T-helper 2 cell treated with Interferon-gamma antibody and Interleukin-4, amounts not matched to agents 100 ng/mL and 5 ng/mL, for 36 hours (primary cell): ENCODE measurements at regions not wholly inside any gene's neighbourhood (a gene's known extent, or its start where the extent isn't known, plus 50 kb on each side); places are given as distances from the start of the nearest gene placed in this dataset.

ENCODE experiments used
- intact Hi-C: fragments of 100-400 bp; cut with micrococcal nuclease; formaldehyde crosslinking; loops from one replicate; pipeline ENCODE4 v1.15.1; 2023

DNA sequence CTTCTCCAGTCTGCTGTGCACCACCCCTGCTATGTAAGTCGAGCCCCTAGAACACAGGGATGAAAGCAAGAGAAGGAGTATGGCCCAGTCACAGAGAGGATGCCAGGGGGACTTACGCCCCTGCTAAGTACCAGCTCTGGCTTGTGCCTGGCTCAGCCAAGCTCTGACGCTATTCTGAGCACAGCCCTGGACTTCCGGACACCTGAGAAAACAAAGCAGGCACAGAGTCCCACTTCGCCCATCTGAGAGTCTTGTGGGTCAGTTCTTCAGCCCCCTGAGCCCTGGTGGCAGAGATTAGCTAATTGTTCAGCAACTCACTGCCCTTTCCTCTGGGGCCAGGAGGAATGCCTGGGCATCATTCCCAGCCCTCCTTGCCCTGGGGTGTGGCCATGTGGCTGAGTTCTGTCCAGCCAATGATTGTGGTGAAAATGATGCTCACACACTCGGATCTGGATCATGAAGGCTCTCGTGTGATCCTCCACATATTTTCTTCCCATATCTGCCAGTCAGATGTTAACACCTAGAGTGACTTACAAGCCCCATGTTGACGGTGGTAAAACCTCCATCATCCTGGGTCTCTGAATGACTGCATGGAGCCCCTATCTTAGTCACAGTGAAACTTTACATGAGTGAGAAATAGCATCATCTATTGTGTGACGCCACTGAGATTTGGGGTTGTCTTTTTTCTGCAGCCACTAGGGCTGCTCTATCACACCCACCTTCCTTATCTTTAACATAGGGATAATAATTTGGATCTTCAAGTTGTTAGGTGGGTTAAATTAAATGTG is 105.7 kb downstream of the TPRA1 start:
- intact Hi-C loops = no loop called here

DNA sequence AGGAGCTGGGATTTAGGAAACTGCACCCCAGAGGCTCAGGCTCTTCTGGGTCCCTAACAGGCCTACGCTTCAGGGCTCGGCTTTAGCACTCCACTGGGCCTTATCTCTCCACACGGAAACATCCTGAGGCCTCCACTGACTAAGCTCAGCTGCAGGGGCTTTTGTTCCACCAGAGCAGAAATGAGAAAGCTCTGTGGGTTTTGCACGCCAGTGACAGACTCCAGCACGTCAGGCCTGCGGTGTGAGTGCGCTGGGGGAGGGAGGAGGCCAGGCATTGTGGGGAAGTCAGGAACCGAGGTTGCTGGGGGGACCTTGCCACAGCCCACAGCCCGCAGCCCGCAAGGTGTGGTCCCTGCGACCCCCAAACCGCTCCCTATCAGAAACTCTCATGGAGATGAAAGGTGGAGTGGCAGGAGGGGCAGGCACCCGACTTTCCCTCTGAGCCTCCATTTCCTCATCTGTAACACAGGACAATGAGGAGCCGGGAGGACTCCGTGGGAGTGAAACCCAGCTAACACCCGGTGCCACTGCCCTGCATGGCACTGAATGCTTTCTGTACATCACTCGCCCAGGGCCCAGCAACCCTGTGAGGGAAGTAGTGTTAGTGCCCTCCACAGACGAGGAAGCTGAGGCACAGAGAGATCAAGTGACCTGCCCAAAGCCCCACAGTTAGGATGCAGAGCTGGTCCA is 106.5 kb downstream of the TPRA1 start:
- intact Hi-C loops = no loop called here

DNA sequence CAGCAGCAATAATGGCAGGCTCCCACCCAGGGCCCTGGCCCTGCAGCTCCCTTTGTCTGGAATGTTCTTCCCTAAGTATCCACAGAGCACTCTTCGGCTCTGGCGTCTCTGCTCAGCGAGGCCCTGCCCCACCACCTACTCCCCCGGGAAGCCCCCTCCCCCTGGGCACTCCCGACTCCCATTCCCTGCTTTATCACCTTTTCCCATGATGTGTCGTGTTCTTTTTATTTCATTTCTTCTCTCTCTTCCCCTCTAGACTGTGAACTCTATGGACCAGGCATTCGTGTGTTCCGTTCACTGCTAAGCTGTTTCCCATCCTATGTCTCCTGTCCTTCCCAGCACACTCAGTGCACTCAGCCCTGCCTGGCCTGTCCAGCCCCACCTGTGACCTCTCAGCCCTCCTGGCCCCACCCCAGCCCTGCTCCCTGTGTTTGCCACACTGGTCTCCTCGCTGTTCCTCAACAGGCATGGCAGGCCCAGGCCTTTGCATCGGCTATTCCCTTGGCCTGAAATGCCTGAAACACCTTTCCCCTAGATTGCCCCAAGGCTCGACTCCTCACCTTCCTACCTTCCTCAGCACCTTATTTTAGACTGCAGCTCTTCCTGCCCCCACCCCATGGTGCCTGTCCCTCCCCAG is 107.4 kb downstream of the TPRA1 start:
- intact Hi-C loops = no loop called here

DNA sequence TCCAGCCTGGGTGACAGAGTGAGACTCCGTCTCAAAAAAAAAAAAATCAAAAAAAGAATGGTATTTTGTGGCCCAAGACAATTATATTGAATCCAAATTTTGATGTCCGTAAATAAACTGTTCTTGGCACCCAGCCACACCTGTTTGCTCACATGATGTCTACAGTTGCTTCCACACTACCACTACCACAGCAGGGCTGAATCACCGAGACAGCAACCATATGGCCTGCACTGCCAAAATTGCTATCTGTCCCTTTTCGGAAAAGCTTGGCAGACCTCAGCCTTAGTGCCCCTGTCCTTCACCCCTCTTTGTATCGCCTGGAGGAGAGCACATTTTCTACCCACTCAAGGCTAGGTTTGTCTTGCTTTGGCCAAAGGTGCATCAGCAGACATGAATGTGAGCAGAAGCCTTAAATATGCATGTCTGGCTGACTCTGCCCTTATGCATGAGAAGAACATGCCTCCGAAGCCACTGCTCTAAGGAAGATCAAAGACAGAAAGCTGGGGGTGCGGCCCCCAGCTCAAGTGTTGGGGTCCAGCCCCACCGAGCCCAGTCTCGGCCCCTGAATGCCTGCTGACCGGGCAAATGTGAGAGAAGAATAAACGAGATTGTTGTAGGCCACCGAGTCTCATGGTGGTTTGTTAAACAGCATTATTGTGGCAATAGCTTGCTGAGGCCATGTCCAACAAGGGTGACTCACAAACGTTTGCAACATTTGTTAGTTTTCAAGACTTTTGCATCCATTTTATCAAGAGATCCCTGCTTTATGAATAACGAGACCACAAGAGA is 108.1 kb downstream of the TPRA1 start:
- intact Hi-C loops = no loop called here

DNA sequence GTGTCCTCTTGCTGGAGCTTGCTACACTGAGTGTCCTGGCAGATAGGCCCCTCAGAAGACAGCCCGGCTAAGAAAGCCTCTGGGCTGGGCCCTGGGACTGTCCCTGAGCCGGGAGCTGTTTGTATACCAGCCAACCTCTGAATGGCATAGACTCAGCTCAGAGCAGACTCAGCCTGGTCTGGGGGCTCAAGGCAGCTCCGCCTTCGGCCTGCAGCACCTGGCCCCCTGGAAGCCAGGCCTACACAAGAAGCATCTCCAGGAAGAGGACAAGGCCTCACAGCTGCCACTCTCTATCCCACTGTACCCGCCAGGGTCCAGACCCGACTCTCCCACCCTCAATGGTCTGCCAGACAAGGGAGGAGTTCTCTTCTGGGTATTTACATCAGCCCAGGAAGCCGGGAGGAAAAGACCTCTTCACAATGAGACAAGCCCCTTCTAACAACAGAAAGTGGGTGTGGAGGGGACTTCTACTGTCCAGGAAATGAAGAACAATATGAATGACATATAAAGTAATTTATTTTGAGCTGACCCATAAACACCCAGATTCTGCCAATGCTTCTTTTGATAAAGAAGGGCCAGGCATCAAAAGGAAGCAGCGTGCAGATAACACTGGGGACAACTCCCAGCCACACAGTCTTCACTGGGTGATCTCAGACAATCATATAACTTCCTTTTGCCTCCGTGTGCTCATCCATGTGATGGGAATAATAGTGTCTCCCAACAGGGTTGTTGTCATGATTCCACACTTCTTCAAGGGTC is 110.2 kb downstream of the TPRA1 start:
- intact Hi-C loops = no loop called here

DNA sequence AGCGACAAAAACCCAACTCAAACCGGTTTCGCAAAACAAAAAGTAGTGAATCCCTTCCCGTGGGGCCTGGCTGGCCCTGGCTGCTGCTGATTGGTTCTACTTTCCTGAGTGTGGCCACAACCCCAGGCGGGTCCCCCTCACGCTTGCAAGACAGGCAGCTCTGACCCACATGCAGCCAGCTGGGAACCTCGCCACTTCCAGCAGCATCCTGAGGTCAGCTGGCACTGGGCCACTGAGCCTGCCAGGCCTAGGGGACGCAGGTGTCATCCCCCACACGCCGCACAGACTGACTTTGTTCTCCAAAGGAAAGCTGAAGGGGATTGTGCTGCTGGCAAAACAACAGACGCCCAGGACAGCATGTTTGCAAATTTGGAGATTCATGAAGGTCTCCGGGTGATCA is 111.1 kb downstream of the TPRA1 start:
- intact Hi-C loops = no loop called here

DNA sequence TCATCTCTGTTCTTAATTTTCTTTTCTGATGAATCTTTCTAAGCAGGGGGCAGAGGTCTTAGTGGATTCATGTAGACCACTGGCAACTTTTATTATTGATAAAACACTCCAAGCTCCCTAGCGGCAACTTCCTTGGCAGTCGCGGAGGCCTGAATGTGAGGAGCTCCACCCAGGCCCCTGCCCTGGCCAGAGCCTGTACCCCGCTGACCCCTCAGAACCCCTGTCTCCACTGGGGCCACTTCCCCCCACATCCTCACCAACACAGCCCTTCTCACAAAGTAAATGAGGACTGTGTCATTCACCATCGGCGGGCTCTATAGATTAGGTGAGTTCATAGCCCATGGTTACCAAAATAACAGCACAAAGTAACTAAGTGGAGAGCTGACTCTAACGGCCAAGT is 111.6 kb downstream of the TPRA1 start:
- intact Hi-C loops = no loop called here

DNA sequence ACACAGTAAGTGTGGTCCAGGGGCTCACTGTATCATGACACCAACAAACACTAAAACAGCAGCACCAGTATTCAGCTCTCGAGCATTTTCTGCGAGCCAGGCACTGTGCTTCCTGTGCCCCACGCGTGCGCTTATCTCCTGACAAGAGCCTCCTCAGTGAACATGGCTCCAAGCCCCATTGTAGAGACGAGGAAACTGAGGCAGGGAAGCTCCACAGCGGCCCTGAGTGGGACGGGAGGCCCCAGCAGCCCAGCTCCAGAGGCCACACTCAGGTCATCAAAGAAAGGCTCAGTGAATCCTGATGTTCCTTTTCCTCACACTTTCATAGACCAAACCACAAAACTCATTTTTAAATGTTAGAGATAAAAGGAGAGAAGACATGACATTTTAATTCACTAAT is 113.1 kb downstream of the TPRA1 start:
- intact Hi-C loops = no loop called here

DNA sequence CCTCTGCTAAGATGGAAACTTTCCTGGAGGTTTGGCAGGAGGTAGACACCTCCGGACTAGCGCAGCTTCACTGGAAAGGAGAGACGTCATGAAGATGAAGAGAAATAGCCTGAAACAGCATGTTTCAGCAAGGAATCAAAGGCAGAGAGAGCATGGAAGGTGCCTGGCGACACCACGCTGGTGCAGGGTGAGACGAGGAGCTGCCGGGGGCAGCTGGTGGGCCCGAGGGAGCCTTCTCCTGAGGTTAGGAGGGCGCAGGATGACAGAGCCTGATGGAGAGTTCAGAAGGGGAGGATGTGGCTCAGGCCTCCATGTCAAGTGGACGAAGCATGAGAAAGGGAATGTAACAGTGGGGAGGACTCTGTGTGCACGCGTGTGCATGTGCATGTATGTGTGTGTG is 113.6 kb downstream of the TPRA1 start:
- intact Hi-C loops = no loop called here

DNA sequence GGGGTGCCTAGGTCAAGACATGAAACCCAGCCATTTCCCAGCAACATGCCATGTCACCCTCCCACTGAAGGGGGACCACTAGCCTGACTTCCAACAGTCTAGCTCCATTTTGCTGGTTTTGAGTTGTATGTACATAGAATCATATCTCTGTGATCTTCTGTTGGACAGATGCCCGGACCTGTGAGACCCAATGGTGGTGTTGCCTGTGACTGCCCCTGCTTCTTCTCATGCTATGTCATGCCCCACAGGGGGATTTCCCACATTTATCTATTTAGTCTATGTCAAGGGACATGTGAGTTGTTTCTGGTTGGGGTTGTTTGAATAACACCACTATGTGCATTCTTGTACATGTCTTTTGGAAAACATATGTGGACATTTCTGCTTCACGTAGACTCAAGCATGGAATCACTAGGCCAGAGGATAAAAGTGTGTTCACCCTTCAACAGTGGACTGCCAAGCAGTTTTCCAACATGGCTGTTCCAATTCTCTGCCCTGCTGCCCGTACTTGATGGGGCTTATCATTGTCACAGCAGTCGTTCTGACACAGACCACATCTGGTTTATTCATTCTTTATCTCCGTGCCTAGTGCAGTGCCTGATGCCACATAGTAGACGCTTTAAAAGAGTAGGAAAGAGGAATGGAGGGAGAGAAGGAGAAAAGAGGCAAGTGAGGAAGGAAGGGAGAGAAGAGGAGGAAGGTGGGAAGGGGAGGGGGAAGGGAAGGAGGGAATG is 114.4 kb downstream of the TPRA1 start:
- intact Hi-C loops = no loop called here

DNA sequence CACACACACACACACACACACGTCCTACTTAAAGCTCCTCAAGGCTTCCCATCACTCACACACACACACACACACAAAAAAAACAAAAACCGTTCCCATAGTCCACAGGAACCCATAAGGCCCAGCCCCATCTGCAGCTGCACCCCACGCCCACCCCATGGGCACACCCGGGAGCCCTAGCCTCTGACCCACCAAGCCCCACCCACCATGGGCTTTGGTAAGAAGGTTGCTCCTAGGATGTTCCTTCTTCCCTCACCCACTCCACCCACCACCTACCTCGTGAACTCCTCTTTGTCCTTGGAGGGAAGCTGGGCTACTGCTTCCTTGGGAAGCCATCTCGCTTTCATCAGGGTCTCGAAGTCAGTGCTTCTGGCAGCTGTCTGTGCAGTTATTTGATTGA is 115.1 kb downstream of the TPRA1 start:
- intact Hi-C loops = no loop called here

DNA sequence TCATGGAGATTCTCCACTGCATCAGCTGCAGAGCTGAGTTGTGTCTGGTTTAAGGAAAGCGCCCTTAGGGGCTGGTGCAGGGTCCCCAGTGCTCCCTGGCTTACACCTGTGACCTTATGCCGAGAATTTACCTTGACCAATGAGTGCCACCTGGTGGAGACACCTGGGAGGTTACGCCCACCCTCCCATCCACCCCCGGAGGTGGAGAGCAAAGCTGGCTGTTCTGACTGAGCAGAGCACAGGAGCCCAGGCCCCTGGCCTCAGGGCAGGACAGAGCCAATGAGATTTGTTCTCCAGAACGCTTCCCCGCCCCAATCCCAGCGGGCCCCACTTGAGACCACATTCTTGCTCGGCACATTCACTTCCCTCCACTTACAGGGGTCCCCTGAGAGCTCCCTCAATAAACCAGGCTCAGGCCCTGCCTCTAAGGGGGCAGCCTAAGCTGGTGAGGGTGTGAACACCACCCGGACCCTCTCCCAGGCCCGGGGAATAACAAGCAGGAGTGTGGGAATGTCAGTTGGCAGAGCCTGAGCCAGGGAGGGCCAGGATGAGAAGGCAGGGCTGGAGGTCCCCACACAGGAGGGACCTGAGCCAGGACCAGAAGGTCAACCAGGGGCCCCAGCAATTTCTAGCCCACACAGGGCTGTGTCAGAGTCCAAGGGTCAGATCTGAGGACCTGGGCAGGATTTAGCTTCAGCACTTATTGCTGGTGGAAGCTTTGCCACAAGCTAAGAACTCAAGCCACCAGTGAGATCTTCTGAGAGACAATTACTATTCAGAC is 117.1 kb downstream of the TPRA1 start:
- intact Hi-C loops = no loop called here

DNA sequence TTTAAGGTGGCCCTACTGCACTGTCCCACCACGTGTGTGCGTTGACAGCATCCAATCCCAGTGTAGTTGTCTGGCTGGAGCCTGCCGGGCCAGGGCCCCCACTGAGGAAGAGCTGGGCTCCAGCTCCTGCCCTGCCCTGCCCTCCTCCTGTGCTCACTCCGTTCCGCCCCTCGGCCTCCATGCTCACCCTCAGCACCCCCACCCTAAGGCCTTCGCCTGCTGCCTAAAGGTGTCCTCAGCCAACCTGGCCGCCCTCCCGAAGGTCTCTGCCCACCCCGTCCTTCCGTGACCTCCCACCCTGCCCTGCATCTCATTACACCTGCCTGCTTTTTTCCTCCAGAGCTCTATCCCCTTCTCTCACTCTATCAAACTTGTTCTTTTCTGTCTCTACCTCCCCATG is 118.0 kb downstream of the TPRA1 start:
- intact Hi-C loops = no loop called here

DNA sequence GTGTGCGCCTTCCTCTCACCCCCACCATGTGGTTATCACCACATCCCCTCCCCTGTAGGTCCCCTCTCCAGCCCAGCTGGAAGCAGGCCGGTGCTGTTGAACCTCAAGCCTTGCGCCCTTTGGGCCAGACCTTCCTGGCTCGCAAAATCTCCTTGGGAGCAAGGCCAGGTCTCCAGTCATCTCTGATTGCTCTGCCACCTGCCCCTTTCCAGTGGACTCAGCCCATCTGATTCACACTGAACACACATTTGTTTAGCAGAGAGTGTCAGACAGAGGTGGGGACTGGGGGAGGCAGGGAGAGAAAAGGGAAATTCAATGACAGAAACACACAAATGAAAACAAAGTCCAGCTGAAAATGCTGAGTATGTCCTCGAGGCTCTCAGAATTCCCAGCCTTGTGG is 119.4 kb downstream of the TPRA1 start:
- intact Hi-C loops = no loop called here

DNA sequence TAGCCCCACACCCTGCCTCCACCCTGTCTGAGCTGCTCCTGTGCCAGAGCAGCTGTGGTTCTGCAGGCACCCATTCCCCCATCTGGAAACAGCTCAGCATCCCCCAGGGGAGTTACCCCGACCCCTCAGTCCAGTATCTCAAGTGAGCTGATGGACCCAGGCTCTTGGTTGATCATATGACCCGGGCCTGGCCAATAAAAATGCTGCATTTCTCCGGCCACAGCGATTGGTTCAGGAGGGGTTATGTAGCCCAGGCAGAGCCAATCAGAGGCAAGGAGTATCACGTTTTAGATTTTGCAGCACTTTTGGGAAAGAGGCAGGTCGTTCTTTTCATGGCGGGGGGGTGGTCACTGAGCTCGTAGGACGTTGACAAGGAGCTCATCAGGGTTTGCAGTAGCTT is 120.8 kb downstream of the TPRA1 start:
- intact Hi-C loops = no loop called here

DNA sequence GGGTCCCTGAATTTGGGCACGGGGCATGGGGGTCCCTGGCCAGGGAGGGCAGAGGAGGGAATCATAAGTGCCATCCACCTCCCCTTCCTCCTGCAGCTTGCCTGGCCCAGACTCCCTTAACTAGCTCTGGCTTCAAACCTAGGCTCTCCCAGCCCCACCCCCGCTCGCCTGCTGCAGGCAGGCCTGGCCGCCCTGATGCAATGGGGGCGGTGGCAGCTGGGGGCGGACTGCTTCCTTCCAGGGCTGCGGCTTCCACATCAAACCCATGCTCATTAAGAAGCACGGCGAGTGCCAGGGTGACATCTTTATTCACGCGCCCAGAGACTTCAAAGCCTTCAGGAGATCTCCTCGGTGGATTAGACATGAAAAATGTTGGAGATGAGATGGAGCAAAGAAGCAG is 123.1 kb downstream of the TPRA1 start:
- intact Hi-C loops = no loop called here

DNA sequence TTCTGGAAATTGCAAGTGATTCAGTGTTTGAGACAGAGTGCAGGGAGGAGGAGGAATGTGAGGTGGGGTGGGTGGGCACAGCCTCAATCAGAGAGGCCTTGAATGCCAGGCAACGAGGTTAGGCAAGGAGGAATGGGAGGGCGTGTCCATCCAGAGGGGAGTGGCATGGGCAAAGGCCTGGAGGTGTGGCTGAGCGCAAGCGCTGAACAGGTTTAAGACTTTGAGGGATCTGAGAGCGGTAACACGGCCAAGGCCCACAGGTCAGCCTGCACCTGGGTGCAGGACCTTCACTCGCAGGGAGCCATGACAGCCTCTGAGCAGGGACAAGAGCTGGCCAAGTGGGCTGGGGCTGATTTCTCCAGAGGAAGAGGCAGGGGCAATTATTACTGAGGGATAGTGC is 125.9 kb downstream of the TPRA1 start:
- intact Hi-C loops = no loop called here

DNA sequence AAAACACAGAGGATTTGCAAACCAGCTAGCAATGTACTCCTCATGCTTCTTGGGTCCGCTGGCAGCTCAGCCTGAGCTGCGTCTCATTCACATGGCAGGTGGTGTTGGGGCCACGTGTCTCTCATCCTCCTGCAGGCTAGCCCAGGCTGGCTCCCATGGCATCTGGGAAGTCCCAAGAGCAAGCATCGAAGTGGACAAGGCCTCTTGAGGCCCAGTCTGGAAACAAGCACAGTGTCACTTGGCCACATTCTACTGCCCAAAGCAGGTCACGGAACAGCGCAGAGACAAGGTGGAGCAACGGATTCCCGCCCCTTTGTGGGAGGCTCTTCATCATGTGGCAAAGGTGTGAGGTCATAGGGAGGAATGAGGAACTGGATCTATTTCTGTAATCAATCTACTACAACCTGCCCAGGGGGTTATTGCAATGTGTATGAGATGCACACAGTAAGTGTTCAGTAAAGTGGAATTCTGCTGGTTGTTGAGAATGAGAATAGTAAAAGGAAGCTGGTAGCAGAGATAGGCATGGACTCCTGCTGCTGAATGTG is 128.3 kb downstream of the TPRA1 start:
- intact Hi-C loops = no loop called here

DNA sequence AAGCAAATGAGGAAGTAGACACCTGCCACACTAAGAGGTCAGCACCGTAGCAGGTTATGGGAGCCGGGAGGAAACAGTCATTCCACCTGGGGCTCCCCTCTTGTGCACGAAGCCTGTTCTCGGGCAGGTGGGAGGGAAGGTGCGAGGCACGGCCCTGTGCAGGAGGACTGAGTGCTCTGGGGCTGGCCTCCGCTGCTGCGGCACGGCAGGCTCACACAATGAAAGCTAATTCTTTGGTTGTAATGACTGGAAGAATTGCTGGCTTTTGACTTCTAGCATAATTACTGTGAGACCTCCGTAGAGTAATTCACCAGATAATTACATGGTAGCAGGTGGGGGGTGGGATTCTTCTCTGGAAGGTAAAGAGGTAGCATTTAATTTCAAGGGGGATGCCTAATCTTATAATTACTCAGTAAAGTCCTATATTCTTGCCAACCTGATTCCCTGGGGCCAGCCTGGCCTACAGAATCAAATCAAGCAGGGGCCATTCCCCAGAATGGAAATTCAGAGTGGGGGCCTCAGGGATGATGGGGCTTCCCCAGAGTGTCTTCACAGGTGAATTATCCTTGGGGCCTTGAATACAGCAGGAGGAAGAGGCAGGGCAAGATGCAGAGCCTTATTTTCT is 129.1 kb downstream of the TPRA1 start:
- intact Hi-C loops = no loop called here
